Posterior vena cava (tissue), 2 donors: ENCODE measurements at regions not wholly inside any gene's neighbourhood (a gene's known extent, or its start where the extent isn't known, plus 50 kb on each side); places are given as distances from the start of the nearest gene placed in this dataset.
"Not testable (repeated sequence)": the region's sequence is repeated elsewhere in the genome, so short reads cannot be mapped to it uniquely, and the experiment has no call there.

Source experiments
- DNase-seq: peaks from one replicate; pipeline ENCODE4 v3.0.0-alpha.2; 2020; ENCODE audit warnings: low spot score
- intact Hi-C, 2 donors: fragments of 100-400 bp; cut with DNase I; formaldehyde crosslinking; loops; one replicate each; pipeline versions ENCODE4 v1.14.1 to v1.14.2; 2022 to 2023
- donor health status: DM: yes; HTN: yes; CAD: no.
- donor health status: DM: yes; HTN: yes; CAD: no.

GRCh38 chr7:82507976-82508677, 64.5 kb upstream of the CACNA2D1 start:
- peak; percentile 66 for DNase-seq
- intact Hi-C loops: no loop called here

- DNase-seq: no peak
- intact Hi-C loops: no loop called here
Observed at GRCh38 chr7:82507365-82507975, 63.9 kb upstream of the CACNA2D1 start.

GRCh38 chr7:82506702-82507101, 63.1 kb upstream of the CACNA2D1 start:
- DNase-seq: peak; percentile 88
- intact Hi-C loops: no loop called here

- intact Hi-C loops: no loop called here
- no peak for DNase-seq
Observed at GRCh38 chr7:82506208-82506607, 62.6 kb upstream of the CACNA2D1 start.

GRCh38 chr7:82501346-82501745, 57.8 kb upstream of the CACNA2D1 start:
- no peak for DNase-seq
- intact Hi-C loops: no loop called here

- intact Hi-C loops: not testable (repeated sequence)
- peak; percentile 63 for DNase-seq
Observed at GRCh38 chr7:82499546-82499945, 56.0 kb upstream of the CACNA2D1 start.

- intact Hi-C loops: no loop called here
- DNase-seq: no peak
Observed at GRCh38 chr7:82494420-82494819, 50.8 kb upstream of the CACNA2D1 start.
